HEK293T (cell line): ENCODE measurements at regions not wholly inside any gene's neighbourhood (a gene's known extent, or its start where the extent isn't known, plus 50 kb on each side); places are given as distances from the start of the nearest gene placed in this dataset.

Source experiments
- CTCF ChIA-PET: fragments of 350-600 bp; formaldehyde crosslinking; extraction: SDS; loops from one replicate; lab custom pipeline; 2021; ENCODE audit warnings: antibody characterized with exemption, inconsistent platforms; lab: Yijun Ruan, JAX
- POLR2A ChIA-PET: fragments of 350-600 bp; formaldehyde crosslinking; extraction: SDS; loops from one replicate; lab custom pipeline; 2020; ENCODE audit warnings: antibody characterized with exemption, inconsistent platforms; lab: Yijun Ruan, JAX
- DNase-seq: peaks from one replicate; pipeline ENCODE4 v3.0.0; 2012; ENCODE audit warnings: mixed read lengths; ENCODE audit errors: extremely low spot score
- ARNT ChIP-seq: fragments of 450-650 bp; IDR thresholded peaks from 2 replicates; pipeline ENCODE4 v1.6.1; 2017; ENCODE audit warnings: mild to moderate bottlenecking
- BHLHE40 ChIP-seq: fragments of 450-650 bp; IDR thresholded peaks from 2 replicates; pipeline ENCODE4 v1.6.1; 2016; ENCODE audit warnings: mild to moderate bottlenecking, moderate library complexity, borderline replicate concordance
- CTBP1 ChIP-seq: fragments of 450-650 bp; IDR thresholded peaks from 2 replicates; pipeline ENCODE4 v1.6.1; 2016; ENCODE audit warnings: borderline replicate concordance
- ELF4 ChIP-seq: fragments of 450-650 bp; IDR thresholded peaks from 2 replicates; pipeline ENCODE4 v1.6.1; 2017; ENCODE audit warnings: antibody characterized with exemption
- FOXA1 ChIP-seq: fragments of 450-650 bp; IDR thresholded peaks from 2 replicates; pipeline ENCODE4 v1.6.1; 2016; ENCODE audit warnings: mild to moderate bottlenecking
- FOXK2 ChIP-seq: fragments of 450-650 bp; IDR thresholded peaks from 2 replicates; pipeline ENCODE4 v1.6.1; 2016; ENCODE audit warnings: mild to moderate bottlenecking
- FOXM1 ChIP-seq: fragments of 450-650 bp; IDR thresholded peaks from 2 replicates; pipeline ENCODE4 v1.6.1; 2017; ENCODE audit warnings: mild to moderate bottlenecking, borderline replicate concordance
- HDGF ChIP-seq: fragments of 450-650 bp; IDR thresholded peaks from 2 replicates; pipeline ENCODE4 v1.6.1; 2017; ENCODE audit warnings: antibody characterized with exemption, borderline replicate concordance
- L3MBTL2 ChIP-seq: fragments of 450-650 bp; conservative IDR thresholded peaks from 2 replicates; pipeline ENCODE4 v1.6.1; 2016; ENCODE audit warnings: mild to moderate bottlenecking
- LEF1 ChIP-seq: fragments of 450-650 bp; IDR thresholded peaks from 2 replicates; pipeline ENCODE4 v1.6.1; 2017; ENCODE audit warnings: mild to moderate bottlenecking, borderline replicate concordance
- NFRKB ChIP-seq: fragments of 450-650 bp; IDR thresholded peaks from 2 replicates; pipeline ENCODE4 v1.6.1; 2016; ENCODE audit warnings: mild to moderate bottlenecking, moderate library complexity
- SP1 ChIP-seq: fragments of 450-650 bp; IDR thresholded peaks from 2 replicates; pipeline ENCODE4 v1.6.1; 2017
- SUZ12 ChIP-seq: fragments of 450-650 bp; IDR thresholded peaks from 2 replicates; pipeline ENCODE4 v1.6.1; 2016; ENCODE audit warnings: mild to moderate bottlenecking
- TARDBP ChIP-seq: fragments of 450-650 bp; IDR thresholded peaks from 2 replicates; pipeline ENCODE4 v1.6.1; 2016
- ZNF384 ChIP-seq: fragments of 450-650 bp; IDR thresholded peaks from 2 replicates; pipeline ENCODE4 v1.6.1; 2016
- TF ChIP-seq, protein P1 (sequence below): fragments of 450-650 bp; IDR thresholded peaks from 2 replicates; pipeline ENCODE4 v1.6.1; 2016

DNA sequence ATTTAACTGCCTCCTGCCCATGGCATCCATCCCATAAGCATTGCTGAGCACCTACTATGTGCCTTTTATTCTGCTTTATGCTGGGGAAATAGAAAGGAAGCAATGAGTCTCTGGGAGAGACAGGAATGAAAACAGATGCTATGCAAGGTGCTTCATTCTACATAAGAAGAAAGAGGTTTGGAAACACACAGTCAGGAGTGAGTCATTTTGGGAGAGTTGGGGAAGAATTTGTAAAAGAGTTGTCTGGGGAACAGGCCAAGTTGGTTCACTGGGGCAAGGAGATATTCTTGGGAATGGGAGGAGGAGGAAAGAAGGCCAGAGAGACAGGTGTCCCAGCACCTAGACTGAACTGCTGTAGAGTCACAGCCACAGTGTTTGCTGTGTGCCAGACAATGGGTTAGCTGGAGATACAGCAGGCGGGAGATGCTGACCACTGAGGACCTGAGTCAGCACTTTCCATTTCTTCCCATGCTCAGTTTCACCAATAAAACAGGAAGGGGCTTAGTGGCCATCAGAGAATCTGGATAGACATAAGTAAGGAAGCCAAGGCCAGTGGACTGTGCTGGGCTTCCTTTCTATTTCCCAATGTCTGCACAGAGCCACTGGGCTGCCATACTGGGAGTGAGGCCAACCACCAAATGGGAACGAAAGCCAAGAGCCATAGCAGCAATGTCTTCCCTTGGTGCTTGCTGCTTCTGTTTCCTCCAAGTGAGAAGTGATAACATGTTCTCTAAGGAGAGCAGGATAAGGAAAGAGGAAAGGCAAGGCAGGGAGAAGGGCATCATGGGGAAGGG, 187.7 kb upstream of the USP24 start:
- ChIA-PET POLR2A (no interaction called here), CTCF (interaction anchor here (0.6 to 1.1 kb wide), 2 partner anchors 27 to 692 kb away, joined by 3 to 4 read pairs; no protein-coding TSS in a partner anchor)
- no peak for DNase-seq
- no peak for TF ChIP-seq CTBP1
- no peak for TF ChIP-seq HDGF
- no peak for TF ChIP-seq ARNT
- no peak for TF ChIP-seq BHLHE40
- TF ChIP-seq SUZ12 = no peak
- TF ChIP-seq FOXM1 = no peak
- no peak for TF ChIP-seq L3MBTL2
- TF ChIP-seq, protein P1, sequence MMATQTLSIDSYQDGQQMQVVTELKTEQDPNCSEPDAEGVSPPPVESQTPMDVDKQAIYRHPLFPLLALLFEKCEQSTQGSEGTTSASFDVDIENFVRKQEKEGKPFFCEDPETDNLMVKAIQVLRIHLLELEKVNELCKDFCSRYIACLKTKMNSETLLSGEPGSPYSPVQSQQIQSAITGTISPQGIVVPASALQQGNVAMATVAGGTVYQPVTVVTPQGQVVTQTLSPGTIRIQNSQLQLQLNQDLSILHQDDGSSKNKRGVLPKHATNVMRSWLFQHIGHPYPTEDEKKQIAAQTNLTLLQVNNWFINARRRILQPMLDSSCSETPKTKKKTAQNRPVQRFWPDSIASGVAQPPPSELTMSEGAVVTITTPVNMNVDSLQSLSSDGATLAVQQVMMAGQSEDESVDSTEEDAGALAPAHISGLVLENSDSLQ = no peak
- TF ChIP-seq NFRKB = no peak
- TF ChIP-seq FOXK2 = no peak

DNA sequence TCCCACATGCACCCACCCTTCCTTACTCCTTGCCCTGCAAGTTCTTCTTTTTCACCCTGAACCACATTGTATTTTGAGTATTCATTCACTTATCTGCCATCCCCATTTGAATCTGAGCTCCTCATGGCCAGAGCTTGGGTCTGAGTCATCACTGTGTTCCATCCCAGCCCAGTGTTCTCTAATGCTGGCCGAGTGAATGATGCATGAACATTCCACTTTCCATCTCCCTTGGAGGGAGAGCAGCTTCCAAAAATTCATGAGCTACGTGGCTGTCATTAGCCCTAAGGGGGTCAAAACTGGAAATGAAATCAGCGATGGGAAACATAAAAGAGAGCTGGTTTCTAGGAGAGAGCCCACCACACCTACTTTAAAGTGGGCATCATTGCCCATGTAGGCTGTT, 187.0 kb upstream of the USP24 start:
- ChIA-PET CTCF (interaction anchor here (0.6 to 1.1 kb wide), 2 partner anchors 26 to 693 kb away, joined by 3 to 4 read pairs; no protein-coding TSS in a partner anchor), POLR2A (no interaction called here)
- no peak for TF ChIP-seq L3MBTL2
- TF ChIP-seq TARDBP = no peak
- TF ChIP-seq LEF1 = no peak
- TF ChIP-seq SP1 = no peak
- no peak for TF ChIP-seq ZNF384
- TF ChIP-seq FOXM1 = no peak
- TF ChIP-seq CTBP1 = no peak
- no peak for TF ChIP-seq NFRKB
- TF ChIP-seq BHLHE40 = no peak
- no peak for TF ChIP-seq FOXK2
- TF ChIP-seq ELF4 = no peak
- no peak for TF ChIP-seq HDGF
- no peak for TF ChIP-seq FOXA1
- TF ChIP-seq, protein P1 = no peak
- no peak for TF ChIP-seq SUZ12
- no peak for TF ChIP-seq ARNT
- no peak for DNase-seq

DNA sequence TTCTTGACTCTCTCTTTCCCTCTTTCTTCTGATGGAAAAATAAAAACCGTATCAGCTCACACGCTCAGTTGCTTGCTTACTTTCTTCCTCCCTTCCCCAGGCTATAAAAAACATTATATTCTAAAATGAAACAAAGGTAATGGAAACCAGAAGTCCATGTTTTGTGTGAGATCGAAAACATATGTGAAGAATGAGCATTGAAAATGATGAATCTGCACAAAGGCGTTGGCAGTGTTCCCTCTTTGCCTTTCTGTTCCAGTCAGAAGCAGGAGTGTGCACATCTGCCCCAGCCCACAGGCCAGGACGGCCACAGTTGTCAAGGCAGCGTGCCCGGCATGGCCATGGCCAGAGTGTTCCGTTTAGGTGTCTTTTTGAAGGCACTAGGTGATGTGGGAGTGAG, 185.3 kb upstream of the USP24 start:
- POLR2A ChIA-PET = no interaction called here
- TF ChIP-seq CTBP1 (no peak), FOXM1 (no peak), LEF1 (no peak), HDGF (no peak), FOXA1 (no peak), FOXK2 (no peak), ARNT (no peak), L3MBTL2 (no peak), BHLHE40 (no peak), ZNF384 (no peak)
- TF ChIP-seq, protein P1 = no peak
- no peak for DNase-seq
- CTCF ChIA-PET = no interaction called here

- no peak for TF ChIP-seq LEF1
- TF ChIP-seq, protein P1 = no peak
- TF ChIP-seq SP1 = no peak
- TF ChIP-seq FOXM1 = no peak
- TF ChIP-seq TARDBP = no peak
- no peak for TF ChIP-seq ZNF384
- no peak for TF ChIP-seq ELF4
- TF ChIP-seq CTBP1 = no peak
- no peak for TF ChIP-seq NFRKB
- TF ChIP-seq HDGF = no peak
- no peak for TF ChIP-seq SUZ12
- ChIA-PET POLR2A (no interaction called here), CTCF (no interaction called here)
Measured at GRCh38 chr1:55399346-55399745, 184.2 kb upstream of the USP24 start.

GRCh38 chr1:55396381-55396891, 181.3 kb upstream of the USP24 start:
- ChIA-PET CTCF (interaction anchor here (1.1 kb wide), 1 partner anchor 21 kb away, joined by 3 read pairs; no protein-coding TSS in a partner anchor), POLR2A (no interaction called here)
- TF ChIP-seq FOXM1 = no peak
- TF ChIP-seq CTBP1 = no peak
- TF ChIP-seq FOXK2 = no peak
- TF ChIP-seq ELF4 = no peak
- no peak for TF ChIP-seq L3MBTL2
- TF ChIP-seq, protein P1 = no peak
- TF ChIP-seq BHLHE40 = no peak
- no peak for TF ChIP-seq LEF1
- no peak for TF ChIP-seq TARDBP
- no peak for TF ChIP-seq SUZ12
- TF ChIP-seq HDGF = no peak
- no peak for TF ChIP-seq NFRKB
- TF ChIP-seq FOXA1 = no peak
- TF ChIP-seq ZNF384 = no peak
- no peak for TF ChIP-seq SP1
- no peak for TF ChIP-seq ARNT
- DNase-seq = no peak

More at GRCh38 chr1:55399346-55399745, 184.2 kb upstream of the USP24 start:
- no peak for DNase-seq
